SK-N-SH treated with all-trans-retinoic acid at 6 μM for 48 hours (cell line): ENCODE measurements at regions not wholly inside any gene's neighbourhood (a gene's known extent, or its start where the extent isn't known, plus 50 kb on each side); places are given as distances from the start of the nearest gene placed in this dataset.

Experiments used
- CREB5 ChIP-seq: fragments of 250-450 bp; sonication (Bioruptor Pico); IDR thresholded peaks from 2 replicates; pipeline ENCODE4 v1.5.1; 2020; ENCODE audit warnings: low read depth, mild to moderate bottlenecking, moderate library complexity
- GLIS3 ChIP-seq: fragments of 250-450 bp; sonication (Bioruptor Pico); IDR thresholded peaks from 2 replicates; pipeline ENCODE4 v1.5.0; 2020; ENCODE audit warnings: mild to moderate bottlenecking, moderate library complexity
- PATZ1 ChIP-seq: fragments of 250-450 bp; sonication (Bioruptor Pico); IDR thresholded peaks from 2 replicates; pipeline ENCODE4 v1.8.0; 2020; ENCODE audit warnings: mild to moderate bottlenecking, moderate library complexity, borderline replicate concordance
- POU6F1 ChIP-seq: fragments of 250-450 bp; sonication (Bioruptor Pico); IDR thresholded peaks from 2 replicates; pipeline ENCODE4 v1.8.0; 2021; ENCODE audit warnings: low read depth, mild to moderate bottlenecking, moderate library complexity, borderline replicate concordance
- RARB ChIP-seq: fragments of 250-450 bp; sonication (Bioruptor Pico); IDR thresholded peaks from 2 replicates; pipeline ENCODE4 v1.8.0; 2021; ENCODE audit warnings: mild to moderate bottlenecking, moderate library complexity
- TSHZ2 ChIP-seq: fragments of 250-450 bp; sonication (Bioruptor Pico); IDR thresholded peaks from 2 replicates; pipeline ENCODE4 v1.5.0; 2020; ENCODE audit warnings: mild to moderate bottlenecking, moderate library complexity
- ZFP3 ChIP-seq: fragments of 250-450 bp; sonication (Bioruptor Pico); IDR thresholded peaks from 2 replicates; pipeline ENCODE4 v1.5.0; 2020; ENCODE audit warnings: mild to moderate bottlenecking, moderate library complexity
- ZFP30 ChIP-seq: fragments of 450-650 bp; formaldehyde crosslinking; IDR thresholded peaks from 2 replicates; pipeline ENCODE4 v1.5.0; 2022; ENCODE audit warnings: mild to moderate bottlenecking, moderate library complexity
- ZNF565 ChIP-seq: fragments of 450-650 bp; formaldehyde crosslinking; conservative IDR thresholded peaks from 2 replicates; pipeline ENCODE4 v1.5.0; 2020; ENCODE audit warnings: low read depth, mild to moderate bottlenecking, moderate library complexity
- ZNF70 ChIP-seq: fragments of 450-650 bp; formaldehyde crosslinking; IDR thresholded peaks from 2 replicates; pipeline ENCODE4 v1.5.0; 2020; ENCODE audit warnings: mild to moderate bottlenecking, moderate library complexity

GRCh38 chr5:158170534-158170933 lies 311.6 kb upstream of the CLINT1 start:
- TF ChIP-seq PATZ1 (CRISPR knock-in tag) (no peak), ZNF70 (no peak), POU6F1 (CRISPR knock-in tag) (no peak), TSHZ2 (CRISPR knock-in tag) (no peak), ZFP30 (CRISPR knock-in tag) (no peak), RARB (no peak), ZFP3 (no peak), ZNF565 (no peak), CREB5 (no peak), GLIS3 (no peak)
